Stimulated activated CD4-positive, alpha-beta T cell treated with anti-CD3 and anti-CD28 coated beads, Interleukin-15, amount 100 ng/mL, for 48 hours (primary cell): ENCODE measurements at regions not wholly inside any gene's neighbourhood (a gene's known extent, or its start where the extent isn't known, plus 50 kb on each side); places are given as distances from the start of the nearest gene placed in this dataset.
"Not testable (repeated sequence)": the region's sequence is repeated elsewhere in the genome, so short reads cannot be mapped to it uniquely, and the experiment has no call there.

ENCODE experiments used
- DNase-seq, 2 donors: peaks; one replicate each; pipeline ENCODE4 v3.0.0-alpha.2; 2020; ENCODE audit warnings: low read depth in 2 of 2

DNA sequence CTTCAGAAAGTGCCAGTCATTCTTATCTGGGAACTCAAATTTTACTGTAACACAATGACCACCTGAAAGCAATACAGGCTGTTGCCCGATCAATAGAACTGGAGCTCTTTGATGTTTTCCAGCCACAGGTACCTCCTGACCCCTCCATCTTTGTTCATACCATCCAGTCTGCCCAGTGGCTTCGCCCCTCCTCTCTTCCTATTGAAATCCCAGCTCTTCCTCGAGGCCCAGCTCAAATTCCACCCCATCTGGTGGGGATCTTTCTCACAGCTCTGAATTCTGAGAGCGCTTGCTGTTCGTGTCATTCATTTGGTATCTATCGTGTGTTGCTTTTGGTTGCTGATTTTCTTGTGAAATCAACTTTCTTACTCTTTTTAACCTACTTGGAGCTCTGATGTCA, 87.9 kb upstream of the CNKSR3 start:
- DNase-seq, result no peak

DNA sequence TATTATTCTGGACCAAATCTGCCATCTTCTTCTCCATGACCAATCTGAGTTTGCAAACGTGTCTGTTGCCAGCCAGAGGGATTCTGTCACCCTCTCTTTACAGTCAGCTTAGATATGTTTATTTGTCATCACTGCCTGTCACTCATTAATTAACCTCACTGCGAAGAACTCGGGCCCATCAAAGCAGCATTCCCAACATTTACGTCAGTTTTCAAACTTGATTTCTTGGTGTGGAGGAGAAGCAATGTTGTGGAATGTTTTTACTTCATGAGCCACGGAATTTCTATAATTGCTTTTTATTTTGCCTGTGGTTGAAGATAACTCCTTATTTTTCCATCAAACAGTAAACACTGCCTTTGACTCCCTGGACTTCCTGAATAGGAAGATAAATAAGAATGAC, 91.8 kb upstream of the CNKSR3 start:
- no peak for DNase-seq

DNA sequence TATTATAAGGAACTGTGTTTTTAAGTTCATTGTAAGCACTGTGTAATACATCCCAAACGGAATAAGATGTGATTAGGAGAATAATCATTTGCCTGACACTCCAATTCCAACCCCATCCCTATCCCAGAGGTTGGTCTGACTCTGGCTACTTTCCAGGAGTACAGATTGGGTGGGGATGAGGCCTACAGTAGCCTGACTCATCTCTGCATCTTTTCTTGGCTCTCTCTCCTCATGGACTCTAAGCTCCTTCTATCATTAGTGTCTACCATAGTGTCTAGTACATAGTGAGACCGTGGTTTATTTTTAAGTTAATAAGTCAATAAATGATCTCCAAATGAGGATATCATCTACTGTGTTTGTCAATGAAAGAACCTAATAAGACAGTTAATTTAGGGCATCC, 92.2 kb upstream of the CNKSR3 start:
- DNase-seq, result no peak

DNA sequence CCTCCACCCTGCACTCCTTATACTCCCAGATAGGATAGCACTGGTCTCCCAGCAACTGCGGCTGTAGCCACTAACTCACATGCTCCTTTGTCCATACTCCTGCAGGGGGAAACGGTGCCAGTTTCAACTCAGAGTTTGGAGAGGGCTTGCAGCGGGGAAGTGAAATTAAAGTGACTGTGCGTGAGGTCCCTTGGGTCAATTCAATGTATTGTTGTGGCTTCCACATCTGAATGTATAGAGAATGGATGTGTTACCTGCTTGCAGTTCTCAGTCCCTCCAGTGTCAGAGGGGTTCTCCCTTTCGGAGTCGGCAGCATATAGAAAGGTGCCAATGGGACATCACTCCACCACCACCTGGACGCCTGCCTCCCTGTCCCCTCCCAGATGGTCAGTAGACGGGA, 93.6 kb upstream of the CNKSR3 start:
- DNase-seq, result no peak

DNA sequence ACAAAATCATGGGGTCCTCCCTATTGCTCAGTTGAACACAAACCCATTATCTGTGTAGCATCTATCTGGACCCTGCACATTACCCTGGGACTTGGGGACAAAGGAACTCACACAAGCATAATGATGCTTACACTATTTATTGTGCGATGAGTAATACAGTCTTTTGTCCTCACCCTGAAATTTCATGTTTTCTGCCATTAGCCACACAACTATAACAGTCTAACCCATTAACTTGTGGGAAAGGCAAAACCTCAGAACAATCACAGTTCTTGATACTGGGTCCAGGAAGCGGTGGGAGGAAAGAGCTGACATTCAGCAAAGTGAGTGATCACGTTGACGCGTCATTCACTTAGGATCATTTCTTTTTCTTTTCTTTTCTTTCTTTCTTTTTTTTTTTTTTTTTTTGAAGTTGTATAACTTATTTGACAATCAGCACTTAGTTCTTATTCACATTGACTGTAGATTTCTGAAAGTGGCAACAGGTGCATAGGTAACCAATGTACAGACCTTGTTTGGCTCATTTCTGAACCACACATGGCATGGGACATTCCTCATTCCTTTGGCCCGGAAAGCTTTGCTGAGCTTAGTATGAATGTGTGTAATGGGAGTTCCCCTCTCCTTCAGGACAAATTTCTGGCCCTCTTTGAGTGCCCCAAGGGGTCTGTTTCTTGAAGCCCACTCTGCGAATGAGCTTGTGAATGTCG, 94.8 kb upstream of the CNKSR3 start:
- DNase-seq, result peak in 1 of 2 donors; percentile 40

DNA sequence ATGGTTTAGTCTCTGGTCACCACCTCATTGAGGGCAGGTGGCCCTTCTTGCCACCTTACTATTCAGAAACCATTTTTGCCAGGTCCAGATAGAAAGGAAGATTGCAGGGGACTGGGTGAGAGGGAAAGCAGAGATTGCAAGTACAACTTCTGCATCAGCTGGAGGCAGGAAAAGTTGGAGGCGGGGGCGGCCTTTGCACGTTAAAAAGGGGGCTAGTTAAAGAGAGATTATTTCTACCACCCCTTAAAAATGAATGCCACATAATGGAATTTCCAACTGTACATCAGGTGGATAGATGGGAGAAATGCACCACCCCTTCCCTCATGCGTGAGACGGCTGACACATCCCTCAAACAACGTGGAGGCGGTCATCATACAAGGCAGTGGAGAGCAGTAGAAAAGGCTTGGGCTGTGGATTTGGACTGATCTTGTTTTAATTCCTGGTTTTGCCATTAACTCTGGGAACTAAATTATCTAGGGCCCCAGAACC, 95.4 kb upstream of the CNKSR3 start:
- no peak for DNase-seq

- DNase-seq, result peak; percentile 69 to 93
These were observed 96.0 kb upstream of the CNKSR3 start for GRCh38 chr6:154606457-154606856.

GRCh38 chr6:154606860-154607259, 96.4 kb upstream of the CNKSR3 start:
- DNase-seq, result no peak

- DNase-seq, result no peak
These were observed 100.8 kb upstream of the CNKSR3 start for GRCh38 chr6:154611241-154611640.

GRCh38 chr6:154611847-154612246, 101.4 kb upstream of the CNKSR3 start:
- no peak for DNase-seq

- no peak for DNase-seq
These were observed 102.7 kb upstream of the CNKSR3 start for GRCh38 chr6:154613137-154613676.

DNA sequence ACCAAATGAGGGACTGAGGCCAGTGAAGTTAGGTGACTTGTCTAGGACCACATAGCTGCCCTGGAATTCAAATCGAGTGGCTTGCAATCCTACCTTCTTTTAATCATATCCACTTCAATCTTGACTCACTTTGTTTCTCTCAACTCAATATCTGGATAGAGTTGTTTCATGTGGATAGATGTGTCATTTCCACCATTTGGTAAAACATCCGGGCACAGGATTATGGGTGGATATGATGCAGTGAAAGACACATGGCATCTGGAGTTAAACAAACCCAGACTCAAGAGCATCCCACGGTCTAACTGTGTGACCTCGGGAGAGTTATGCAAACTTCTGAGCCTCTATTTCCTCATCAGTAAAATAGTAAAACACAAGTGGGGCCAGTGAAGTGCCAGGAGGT, 103.6 kb upstream of the CNKSR3 start:
- DNase-seq, result no peak

GRCh38 chr6:154614641-154615040, 104.2 kb upstream of the CNKSR3 start:
- no peak for DNase-seq

GRCh38 chr6:154615483-154616025, 105.1 kb upstream of the CNKSR3 start:
- no peak for DNase-seq

DNA sequence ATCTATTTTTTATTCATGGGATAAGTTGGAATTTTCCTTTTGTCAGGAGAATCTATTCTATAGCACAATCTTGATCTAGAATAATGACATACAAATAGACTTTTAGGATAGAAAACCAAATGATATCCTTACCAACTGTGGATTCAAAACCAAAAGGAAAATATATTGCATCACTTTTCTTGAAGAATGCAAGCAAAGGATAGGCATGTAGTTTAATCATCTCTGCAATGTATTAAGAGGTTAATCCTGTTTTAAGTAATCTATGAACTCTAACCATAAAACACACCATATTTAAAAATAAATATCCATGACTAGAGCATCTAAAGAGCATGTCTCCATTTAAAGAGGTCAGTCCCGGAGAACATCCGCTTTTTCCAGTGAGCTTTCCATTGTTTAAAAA, 106.7 kb upstream of the CNKSR3 start:
- no peak for DNase-seq

GRCh38 chr6:154619146-154619545, 108.7 kb upstream of the CNKSR3 start:
- no peak for DNase-seq

DNA sequence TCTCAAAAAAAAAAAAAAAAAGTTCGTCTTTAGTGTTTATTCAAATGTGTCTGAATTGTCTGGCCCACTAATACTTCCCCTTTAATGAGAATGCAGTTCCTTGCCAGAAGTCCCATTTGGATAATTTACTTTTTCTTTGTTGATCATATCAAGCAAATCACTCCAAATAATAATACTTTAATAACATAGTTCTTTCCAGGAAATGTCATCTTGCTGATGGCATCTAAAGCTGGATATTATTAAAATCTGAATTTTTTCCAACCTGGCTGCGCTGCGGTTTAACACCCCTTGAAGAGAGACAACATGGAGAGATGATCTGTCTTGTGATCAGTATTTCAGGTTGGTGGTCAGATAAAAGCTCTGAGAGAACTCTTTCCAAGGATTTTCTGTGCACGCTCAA, 111.2 kb upstream of the CNKSR3 start:
- no peak for DNase-seq

DNA sequence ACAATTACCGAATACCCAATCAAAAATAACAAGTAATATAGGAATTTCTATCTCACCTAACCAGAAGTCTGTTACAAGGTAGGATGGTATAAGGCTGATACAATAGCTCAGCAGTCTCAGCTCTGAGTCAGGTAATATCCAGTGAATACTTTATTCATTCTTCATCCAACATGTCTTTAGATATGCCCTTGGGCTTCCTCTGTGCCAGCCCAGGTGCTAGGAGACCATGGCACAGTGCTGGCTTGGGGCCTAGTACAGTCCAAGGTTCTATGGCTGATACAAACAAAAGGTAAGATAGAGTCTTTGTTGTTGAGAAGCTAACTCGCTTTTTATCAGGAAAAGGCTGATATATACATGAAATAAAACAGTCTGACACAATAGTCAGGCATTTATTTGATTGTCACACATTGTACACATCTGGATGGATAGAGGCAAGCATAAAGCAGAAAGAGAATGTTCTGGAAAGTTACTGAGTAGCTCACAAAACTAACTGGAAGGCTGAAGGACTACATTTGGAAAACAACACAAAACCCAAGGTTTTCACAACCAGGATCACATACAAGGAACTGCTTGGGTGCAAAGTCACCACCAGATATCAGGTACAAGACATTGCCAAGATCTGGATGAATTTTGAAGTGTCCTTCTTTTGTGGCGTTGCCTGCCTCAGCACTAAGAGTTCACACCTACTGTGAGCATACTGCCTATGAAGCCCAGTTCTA, 110.4 kb upstream of the SCAF8 start:
- DNase-seq, result no peak

- no peak for DNase-seq
These were observed 109.8 kb upstream of the SCAF8 start for GRCh38 chr6:154623391-154623790.

DNA sequence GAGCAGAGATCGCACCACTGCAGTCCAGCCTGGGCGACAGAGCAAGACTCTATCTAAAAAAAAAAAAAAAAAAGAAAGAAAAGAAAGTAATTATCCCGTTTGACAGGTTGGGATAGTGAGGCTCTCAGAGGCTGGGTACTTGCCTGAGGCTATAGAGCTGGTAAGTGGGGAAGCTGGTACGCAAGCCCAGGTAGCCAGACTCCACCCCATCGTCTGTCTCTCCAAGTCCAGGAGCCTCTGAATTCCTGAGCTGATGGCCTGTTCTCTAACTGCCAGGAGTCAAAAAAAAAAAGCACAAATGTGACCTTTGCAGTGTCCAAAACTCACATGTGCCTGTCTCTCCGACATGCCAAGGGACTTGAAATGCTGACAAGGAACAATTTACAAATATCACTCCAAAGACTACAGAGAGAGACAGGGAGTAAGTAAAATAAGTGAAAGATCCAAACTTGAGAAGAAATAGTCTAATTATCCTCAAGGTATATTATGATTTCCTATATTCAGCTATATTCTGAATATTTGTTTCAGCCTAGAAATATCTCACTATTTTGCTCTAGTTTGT, 109.1 kb upstream of the SCAF8 start:
- DNase-seq, result no peak

GRCh38 chr6:154624727-154625126, 108.5 kb upstream of the SCAF8 start:
- not testable (repeated sequence) for DNase-seq

- no peak for DNase-seq
These were observed 107.5 kb upstream of the SCAF8 start for GRCh38 chr6:154625721-154626120.

DNA sequence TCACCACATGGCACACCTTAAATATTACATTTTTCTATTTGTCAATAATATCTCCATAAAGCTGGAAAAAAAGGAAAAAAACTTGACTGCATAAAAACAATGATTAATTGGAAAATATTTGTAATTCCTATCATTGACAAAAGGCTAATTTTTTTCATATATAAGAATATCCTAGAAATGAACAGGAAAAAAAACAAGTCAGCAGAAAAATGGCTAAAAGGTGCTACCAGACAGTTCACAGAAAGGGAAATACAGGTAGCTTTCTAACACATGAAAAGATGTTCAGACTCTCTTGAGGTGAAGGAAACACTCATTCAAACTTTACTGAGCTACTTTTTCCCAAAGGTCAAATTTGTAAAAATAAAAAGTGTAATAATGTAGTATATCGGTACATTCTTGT, 104.1 kb upstream of the SCAF8 start:
- DNase-seq, result no peak
